ENCODE measurements at regions not wholly inside any gene's neighbourhood (a gene's known extent, or its start where the extent isn't known, plus 50 kb on each side); places are given as distances from the start of the nearest gene placed in this dataset.

DNA sequence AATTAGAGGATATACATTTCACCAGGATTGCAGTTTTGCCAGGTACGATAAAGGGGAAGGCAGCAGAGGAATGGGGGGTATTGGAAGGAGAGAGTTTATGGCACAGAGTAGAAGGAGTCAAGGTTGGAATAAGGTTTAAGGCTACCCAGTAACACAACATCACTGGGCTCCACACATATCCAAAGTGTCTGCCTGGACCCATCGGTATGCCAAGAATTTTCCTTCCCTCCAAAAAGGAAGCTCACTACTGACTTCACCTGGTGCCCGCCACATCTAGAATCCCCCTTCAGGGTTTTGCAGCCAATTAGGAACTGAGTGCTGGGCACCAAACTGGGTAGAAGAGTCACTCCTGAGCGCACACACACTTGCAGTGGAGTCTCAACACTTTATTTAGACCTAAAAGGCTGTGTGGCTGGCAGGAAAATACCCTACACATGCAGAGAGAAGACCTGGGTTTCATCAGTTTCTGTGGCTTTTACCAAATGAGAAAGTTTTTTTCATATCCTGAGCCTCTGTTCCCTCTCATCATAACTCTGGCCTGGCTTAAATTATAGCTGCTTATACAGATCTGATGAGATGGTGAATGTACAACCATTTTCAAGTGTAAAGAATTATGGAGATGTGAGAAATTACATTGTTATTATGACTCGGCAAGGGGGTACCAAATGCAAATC is 190.8 kb upstream of the LPP start:
- no peak for DNase-seq
- H3K4me3 ChIP-seq = no peak overlapping the region
- TF ChIP-seq, protein P1, sequence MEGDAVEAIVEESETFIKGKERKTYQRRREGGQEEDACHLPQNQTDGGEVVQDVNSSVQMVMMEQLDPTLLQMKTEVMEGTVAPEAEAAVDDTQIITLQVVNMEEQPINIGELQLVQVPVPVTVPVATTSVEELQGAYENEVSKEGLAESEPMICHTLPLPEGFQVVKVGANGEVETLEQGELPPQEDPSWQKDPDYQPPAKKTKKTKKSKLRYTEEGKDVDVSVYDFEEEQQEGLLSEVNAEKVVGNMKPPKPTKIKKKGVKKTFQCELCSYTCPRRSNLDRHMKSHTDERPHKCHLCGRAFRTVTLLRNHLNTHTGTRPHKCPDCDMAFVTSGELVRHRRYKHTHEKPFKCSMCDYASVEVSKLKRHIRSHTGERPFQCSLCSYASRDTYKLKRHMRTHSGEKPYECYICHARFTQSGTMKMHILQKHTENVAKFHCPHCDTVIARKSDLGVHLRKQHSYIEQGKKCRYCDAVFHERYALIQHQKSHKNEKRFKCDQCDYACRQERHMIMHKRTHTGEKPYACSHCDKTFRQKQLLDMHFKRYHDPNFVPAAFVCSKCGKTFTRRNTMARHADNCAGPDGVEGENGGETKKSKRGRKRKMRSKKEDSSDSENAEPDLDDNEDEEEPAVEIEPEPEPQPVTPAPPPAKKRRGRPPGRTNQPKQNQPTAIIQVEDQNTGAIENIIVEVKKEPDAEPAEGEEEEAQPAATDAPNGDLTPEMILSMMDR (IDR thresholded peaks at IDR 0.05) = no peak
- intact Hi-C loops (cut with DNase I; ENCODE audit: low total_unique reads) = no loop called here
- no peaks in the 10 kb centered on the region for H3K36me3 ChIP-seq
- no peaks in the 10 kb centered on the region for H3K9me3 ChIP-seq
- no peaks in the 10 kb centered on the region for H3K4me1 ChIP-seq
- no peak overlapping the region for H3K27ac ChIP-seq
- peaks cover 0 to 3% of the 10 kb centered on the region in 2 donors for H3K27me3 ChIP-seq

DNA sequence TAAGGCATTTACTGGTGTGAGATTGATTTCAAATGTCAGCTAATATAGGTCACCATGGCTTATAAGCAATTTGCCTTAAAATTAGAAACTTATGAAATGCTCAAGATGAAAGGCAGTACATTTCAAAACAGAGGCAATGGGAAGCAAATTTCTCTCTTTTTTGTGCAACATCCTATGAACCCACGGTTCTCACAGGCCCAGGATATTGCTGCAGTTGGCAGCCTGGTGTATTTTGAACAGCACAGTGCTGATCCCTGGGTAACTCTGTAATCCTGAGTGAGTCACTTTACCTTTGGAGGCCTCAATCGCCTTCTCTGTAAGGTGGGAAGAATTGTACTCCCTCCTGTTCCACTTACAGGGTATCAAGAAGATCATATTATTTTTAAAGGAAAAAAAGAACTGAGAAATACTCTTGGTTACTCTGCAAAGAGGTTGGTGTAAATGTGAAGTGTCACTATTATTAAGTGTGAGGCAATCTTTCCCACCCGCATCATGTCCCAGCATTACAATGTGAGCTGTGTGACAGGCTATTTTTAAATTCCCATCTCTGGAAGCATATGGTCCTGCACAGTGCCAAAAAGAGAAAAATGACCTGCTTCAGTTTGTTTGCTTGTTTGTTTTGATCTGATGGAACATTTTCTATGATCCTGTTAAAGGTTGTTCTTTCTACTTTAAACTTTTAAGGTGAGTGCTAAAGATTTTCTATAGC is 190.1 kb upstream of the LPP start:
- Histone ChIP-seq H3K27ac (no peak overlapping the region), H3K27me3 (peaks cover 0 to 3% of the 10 kb centered on the region in 2 donors), H3K9me3 (no peaks in the 10 kb centered on the region), H3K36me3 (no peaks in the 10 kb centered on the region), H3K4me1 (no peaks in the 10 kb centered on the region), H3K4me3 (no peak overlapping the region)
- no peak for DNase-seq
- TF ChIP-seq, protein P1 (IDR thresholded peaks at IDR 0.05) = no peak
- intact Hi-C loops (cut with DNase I; ENCODE audit: low total_unique reads) = no loop called here

DNA sequence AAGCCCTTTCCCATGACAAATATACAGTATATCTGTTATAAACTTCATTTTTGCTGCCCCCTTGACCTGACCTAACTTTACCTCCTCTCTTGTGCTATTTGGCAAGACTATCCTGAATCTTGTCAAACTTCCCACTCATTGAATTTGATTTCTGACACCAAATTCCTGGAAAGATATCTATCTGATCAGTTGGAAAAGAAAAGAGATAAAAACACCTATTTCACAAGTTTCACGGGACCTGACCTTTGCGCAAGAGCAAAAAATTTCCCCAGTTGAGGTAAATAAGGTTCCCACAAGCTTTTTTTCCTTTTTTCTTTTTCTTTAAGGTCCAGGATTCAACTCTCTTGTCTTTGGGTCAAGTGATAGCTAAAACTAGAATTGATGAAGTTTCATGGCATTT is 189.2 kb upstream of the LPP start:
- Histone ChIP-seq H3K27ac (no peak overlapping the region), H3K4me1 (no peaks in the 10 kb centered on the region)
- intact Hi-C loops (cut with DNase I; ENCODE audit: low total_unique reads) = no loop called here

DNA sequence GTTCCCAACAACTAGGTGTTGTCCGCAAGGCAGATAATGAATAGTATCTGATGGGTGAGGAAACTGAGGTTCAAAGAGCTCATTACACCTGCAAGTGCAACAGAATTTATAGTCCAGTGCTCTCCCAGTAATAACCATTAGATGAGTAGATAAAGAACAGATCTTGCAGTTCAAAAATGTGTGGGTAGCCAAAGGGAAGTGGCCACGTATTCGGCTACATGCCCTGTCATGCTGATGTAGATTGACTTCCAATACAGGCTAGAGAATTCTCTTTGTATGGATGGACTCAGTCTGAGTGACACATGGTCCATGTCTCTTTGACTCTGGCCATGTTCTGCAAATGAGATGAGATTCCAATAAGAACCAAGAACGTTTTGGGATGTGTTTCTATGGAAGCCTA is 187.9 kb upstream of the LPP start:
- no peaks in the 10 kb centered on the region for H3K9me3 ChIP-seq
- no peak for DNase-seq
- TF ChIP-seq, protein P1 (IDR thresholded peaks at IDR 0.05) = no peak
- intact Hi-C loops (cut with DNase I; ENCODE audit: low total_unique reads) = no loop called here
- H3K27ac ChIP-seq = no peak overlapping the region
- no peaks in the 10 kb centered on the region for H3K4me1 ChIP-seq
- no peak overlapping the region for H3K4me3 ChIP-seq
- no peaks in the 10 kb centered on the region for H3K36me3 ChIP-seq
- H3K27me3 ChIP-seq = peaks cover 0 to 3% of the 10 kb centered on the region in 2 donors

More for the DNA sequence above, 189.2 kb upstream of the LPP start:
- Histone ChIP-seq H3K27me3 (peaks cover 0 to 3% of the 10 kb centered on the region in 2 donors), H3K4me3 (no peak overlapping the region), H3K9me3 (no peaks in the 10 kb centered on the region), H3K36me3 (no peaks in the 10 kb centered on the region)
- no peak for DNase-seq
- TF ChIP-seq, protein P1 (IDR thresholded peaks at IDR 0.05) = no peak

DNA sequence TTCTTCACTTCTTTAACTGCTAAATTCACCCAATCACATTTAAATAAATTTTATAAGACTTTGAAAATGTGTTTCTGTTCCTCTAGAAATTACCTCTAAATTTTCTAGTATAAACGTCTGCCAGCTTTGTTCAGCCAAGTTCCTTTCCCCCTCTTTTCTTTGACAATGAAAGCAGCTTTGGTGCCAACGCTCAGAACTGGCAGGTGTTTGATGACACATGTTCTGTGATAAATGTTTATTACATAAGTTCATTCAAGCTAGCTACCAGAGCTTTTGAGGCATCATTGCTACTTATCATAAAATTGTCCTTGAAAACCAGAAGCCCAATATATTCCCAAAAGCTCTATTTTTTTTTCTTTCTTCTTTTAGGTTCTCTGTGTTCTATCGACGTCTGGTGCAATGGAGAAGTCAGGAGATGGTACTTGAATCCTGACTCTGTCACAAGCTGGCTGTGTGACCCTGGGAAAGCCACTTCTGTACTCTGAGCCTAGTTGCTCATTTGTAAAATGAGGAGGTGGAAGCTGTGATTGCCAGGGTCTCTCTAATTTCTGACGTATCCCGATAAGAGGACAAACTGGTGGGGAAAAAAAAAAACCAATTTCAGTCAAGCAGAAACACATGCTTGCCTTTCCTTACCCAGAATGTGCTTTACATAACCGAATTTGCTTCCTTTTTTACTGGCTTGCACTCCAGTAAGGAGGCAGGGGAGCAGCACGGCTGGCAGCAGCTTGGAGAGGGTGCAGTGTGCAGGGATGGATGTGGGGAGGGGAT is 187.1 kb upstream of the LPP start:
- Histone ChIP-seq H3K4me1 (no peaks in the 10 kb centered on the region), H3K36me3 (no peaks in the 10 kb centered on the region), H3K9me3 (no peaks in the 10 kb centered on the region), H3K4me3 (no peak overlapping the region), H3K27me3 (peaks cover 0 to 3% of the 10 kb centered on the region in 2 donors), H3K27ac (no peak overlapping the region)
- no peak for DNase-seq
- TF ChIP-seq, protein P1 (IDR thresholded peaks at IDR 0.05) = no peak
- intact Hi-C loops (cut with DNase I; ENCODE audit: low total_unique reads) = no loop called here
